Hepatocyte (in vitro differentiated cells): ENCODE measurements at regions not wholly inside any gene's neighbourhood (a gene's known extent, or its start where the extent isn't known, plus 50 kb on each side); places are given as distances from the start of the nearest gene placed in this dataset.

Experiments
- EZH2phosphoT487 ChIP-seq: fragments of 200-600 bp; sonication (generic); IDR thresholded peaks from one replicate; pipeline ENCODE4 v1.6.1; 2018; ENCODE audit warnings: antibody characterized with exemption, mild to moderate bottlenecking, low read depth, moderate library complexity; ENCODE audit not compliant: unreplicated experiment, severe bottlenecking
- TF ChIP-seq, protein P1 (sequence below): fragments of 200-600 bp; sonication (generic); IDR thresholded peaks from 2 replicates; pipeline ENCODE4 v1.5.1; 2016; ENCODE audit warnings: antibody characterized with exemption, mild to moderate bottlenecking; ENCODE audit not compliant: poor library complexity

DNA sequence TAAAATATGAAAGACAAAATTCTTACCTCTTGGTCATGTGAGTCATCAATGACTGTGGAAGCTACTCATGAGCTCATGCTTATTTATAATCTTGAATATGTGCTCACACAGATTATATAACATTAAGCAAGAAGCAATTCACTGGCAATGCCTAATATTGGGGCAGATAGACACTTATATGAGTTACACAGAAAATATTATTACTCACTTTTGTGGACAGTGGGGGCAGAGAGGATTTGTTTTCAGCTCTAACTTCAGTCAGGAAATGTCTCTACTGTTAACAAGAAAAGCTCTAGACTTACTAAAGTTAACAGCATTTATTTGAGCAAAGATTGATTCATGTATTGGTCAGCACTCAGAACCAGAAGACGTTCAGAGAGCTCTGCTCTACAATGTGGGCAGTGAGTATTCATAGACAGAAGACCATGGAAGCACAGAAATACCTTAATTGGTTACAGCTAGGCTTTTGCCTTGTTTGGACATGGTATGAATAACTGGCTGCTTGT lies 85.8 kb upstream of the AHI1 start:
- TF ChIP-seq, protein P1, sequence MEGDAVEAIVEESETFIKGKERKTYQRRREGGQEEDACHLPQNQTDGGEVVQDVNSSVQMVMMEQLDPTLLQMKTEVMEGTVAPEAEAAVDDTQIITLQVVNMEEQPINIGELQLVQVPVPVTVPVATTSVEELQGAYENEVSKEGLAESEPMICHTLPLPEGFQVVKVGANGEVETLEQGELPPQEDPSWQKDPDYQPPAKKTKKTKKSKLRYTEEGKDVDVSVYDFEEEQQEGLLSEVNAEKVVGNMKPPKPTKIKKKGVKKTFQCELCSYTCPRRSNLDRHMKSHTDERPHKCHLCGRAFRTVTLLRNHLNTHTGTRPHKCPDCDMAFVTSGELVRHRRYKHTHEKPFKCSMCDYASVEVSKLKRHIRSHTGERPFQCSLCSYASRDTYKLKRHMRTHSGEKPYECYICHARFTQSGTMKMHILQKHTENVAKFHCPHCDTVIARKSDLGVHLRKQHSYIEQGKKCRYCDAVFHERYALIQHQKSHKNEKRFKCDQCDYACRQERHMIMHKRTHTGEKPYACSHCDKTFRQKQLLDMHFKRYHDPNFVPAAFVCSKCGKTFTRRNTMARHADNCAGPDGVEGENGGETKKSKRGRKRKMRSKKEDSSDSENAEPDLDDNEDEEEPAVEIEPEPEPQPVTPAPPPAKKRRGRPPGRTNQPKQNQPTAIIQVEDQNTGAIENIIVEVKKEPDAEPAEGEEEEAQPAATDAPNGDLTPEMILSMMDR: no peak
- no peak for TF ChIP-seq EZH2phosphoT487
